GM21576 (cell line): ENCODE measurements at regions not wholly inside any gene's neighbourhood (a gene's known extent, or its start where the extent isn't known, plus 50 kb on each side); places are given as distances from the start of the nearest gene placed in this dataset.
"Not testable (repeated sequence)": the region's sequence is repeated elsewhere in the genome, so short reads cannot be mapped to it uniquely, and the experiment has no call there.

Experiments used
- ATAC-seq: cut with Tn5 transposase; IDR thresholded peaks from one replicate; pipeline ENCODE4 v1.9.1; 2021; ENCODE audit warnings: mild to moderate bottlenecking, moderate library complexity; ENCODE audit not compliant: unreplicated experiment

GRCh38 chr1:54475357-54475881, 69.2 kb upstream of the SSBP3 start:
- no peak for ATAC-seq

GRCh38 chr1:54474310-54475251, 68.4 kb upstream of the SSBP3 start:
- ATAC-seq = no peak

- ATAC-seq = no peak
Observed at GRCh38 chr1:54471588-54471987, 65.4 kb upstream of the SSBP3 start.

- ATAC-seq = not testable (repeated sequence)
Observed at GRCh38 chr1:54469444-54469843, 63.2 kb upstream of the SSBP3 start.

GRCh38 chr1:54468288-54469084, 62.3 kb upstream of the SSBP3 start:
- not testable (repeated sequence) for ATAC-seq

GRCh38 chr1:54465351-54465811, 59.2 kb upstream of the SSBP3 start:
- no peak for ATAC-seq

GRCh38 chr1:54464477-54465146, 58.4 kb upstream of the SSBP3 start:
- no peak for ATAC-seq

GRCh38 chr1:54464031-54464476, 57.9 kb upstream of the SSBP3 start:
- no peak for ATAC-seq

GRCh38 chr1:54463259-54464030, 57.3 kb upstream of the SSBP3 start:
- no peak for ATAC-seq

GRCh38 chr1:54462597-54463258, 56.5 kb upstream of the SSBP3 start:
- no peak for ATAC-seq

GRCh38 chr1:54461731-54462596, 55.8 kb upstream of the SSBP3 start:
- no peak for ATAC-seq

- ATAC-seq = no peak
Observed at GRCh38 chr1:54460861-54461387, 54.7 kb upstream of the SSBP3 start.

GRCh38 chr1:54460351-54460750, 54.2 kb upstream of the SSBP3 start:
- no peak for ATAC-seq

- no peak for ATAC-seq
Observed at GRCh38 chr1:54459726-54460191, 53.6 kb upstream of the SSBP3 start.

- ATAC-seq = no peak
Observed at GRCh38 chr1:54459140-54459539, 52.9 kb upstream of the SSBP3 start.

- ATAC-seq = no peak
Observed at GRCh38 chr1:54456921-54457529, 50.8 kb upstream of the SSBP3 start.

- no peak for ATAC-seq
Observed at GRCh38 chr1:54456361-54456760, 50.2 kb upstream of the SSBP3 start.
